Hepatocyte (in vitro differentiated cells): ENCODE measurements at regions not wholly inside any gene's neighbourhood (a gene's known extent, or its start where the extent isn't known, plus 50 kb on each side); places are given as distances from the start of the nearest gene placed in this dataset.
"Not testable (repeated sequence)": the region's sequence is repeated elsewhere in the genome, so short reads cannot be mapped to it uniquely, and the experiment has no call there.

Experiments used
- CTCF ChIP-seq: fragments of 200-600 bp; sonication (generic); IDR thresholded peaks from 2 replicates; pipeline ENCODE4 v1.5.1; 2016; ENCODE audit warnings: antibody characterized with exemption, mild to moderate bottlenecking; ENCODE audit not compliant: poor library complexity
- EZH2 ChIP-seq: fragments of 200-600 bp; sonication (generic); IDR thresholded peaks from 2 replicates; pipeline ENCODE4 v1.6.1; 2016; ENCODE audit warnings: antibody characterized with exemption, mild to moderate bottlenecking, borderline replicate concordance
- EZH2phosphoT487 ChIP-seq: fragments of 200-600 bp; sonication (generic); IDR thresholded peaks from one replicate; pipeline ENCODE4 v1.6.1; 2018; ENCODE audit warnings: antibody characterized with exemption, mild to moderate bottlenecking, low read depth, moderate library complexity; ENCODE audit not compliant: unreplicated experiment, severe bottlenecking

- not testable (repeated sequence) for TF ChIP-seq CTCF, EZH2phosphoT487, EZH2
Observed at GRCh38 chr11:89648232-89648631, 61.9 kb upstream of the TRIM77 start.
